GM23248 (cell line): ENCODE measurements at regions not wholly inside any gene's neighbourhood (a gene's known extent, or its start where the extent isn't known, plus 50 kb on each side); places are given as distances from the start of the nearest gene placed in this dataset.

Experiments used
- EZH2 ChIP-seq: fragments of 200-600 bp; sonication (generic); IDR thresholded peaks from 2 replicates; pipeline ENCODE4 v1.6.1; 2018; ENCODE audit warnings: antibody characterized with exemption, mild to moderate bottlenecking; ENCODE audit not compliant: insufficient read depth, poor library complexity, severe bottlenecking
- EZH2phosphoT487 ChIP-seq: fragments of 200-600 bp; sonication (generic); IDR thresholded peaks from 2 replicates; pipeline ENCODE4 v1.6.1; 2018; ENCODE audit warnings: antibody characterized with exemption, moderate library complexity, mild to moderate bottlenecking, low read depth; ENCODE audit not compliant: insufficient read depth

DNA sequence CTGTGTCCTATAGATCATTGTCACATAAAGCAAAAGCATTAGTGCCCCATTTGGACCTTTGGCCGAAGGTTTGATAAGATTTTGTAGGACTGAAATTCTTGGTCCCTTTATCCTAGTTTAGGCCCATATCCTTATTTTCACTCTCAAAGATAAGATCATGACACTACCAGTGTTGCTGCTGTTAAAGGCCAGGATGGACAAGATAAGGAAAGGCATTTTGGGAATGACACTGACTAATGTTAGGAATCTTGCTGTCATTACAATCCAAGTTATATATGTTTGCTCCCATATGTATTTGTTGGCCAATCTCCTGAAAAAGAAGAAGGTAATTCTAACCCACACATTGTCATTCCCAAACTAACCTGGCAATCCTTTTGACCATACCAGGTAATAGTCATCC lies 101.3 kb upstream of the VAMP7 start:
- TF ChIP-seq EZH2 (no peak), EZH2phosphoT487 (no peak)
